ENCODE measurements at regions not wholly inside any gene's neighbourhood (a gene's known extent, or its start where the extent isn't known, plus 50 kb on each side); places are given as distances from the start of the nearest gene placed in this dataset.

DNA sequence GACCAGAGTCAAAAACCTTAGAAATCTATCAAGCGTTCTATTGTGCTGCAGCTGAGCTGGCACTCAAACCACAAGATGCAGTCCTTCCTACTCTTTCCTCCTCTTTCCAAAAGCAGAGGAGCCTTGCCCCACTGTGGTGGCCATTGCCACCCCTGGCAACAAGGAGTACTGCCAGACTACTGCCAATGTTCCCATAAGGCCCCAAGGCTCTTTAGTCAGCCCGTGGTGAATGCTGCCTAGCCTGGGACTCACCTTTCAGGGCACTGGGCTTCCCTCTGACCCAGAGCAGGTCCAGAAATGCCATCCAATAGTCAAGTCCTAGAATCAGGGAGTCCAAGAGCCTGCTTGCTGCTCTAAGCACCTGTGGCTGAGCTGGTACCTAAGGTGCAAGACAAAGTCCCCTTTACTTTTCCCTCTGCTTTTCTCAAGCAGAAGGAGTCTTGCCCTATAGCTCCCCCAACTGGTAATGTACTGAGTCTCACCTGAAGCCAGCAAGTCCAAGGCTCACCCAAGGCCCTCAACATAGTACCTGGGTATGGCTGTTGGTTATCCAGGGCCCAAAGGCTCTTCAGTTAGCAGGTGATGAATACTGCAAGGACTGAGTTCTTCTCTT lies 219.4 kb downstream of the ATPSCKMT start:
- Histone ChIP-seq H3K4me1 (ENCODE audit: control insufficient read depth in 4 of 4, insufficient read depth in 4 of 4, low read length in 3 of 4) (no peaks in the 10 kb centered on the region), H3K9ac (ENCODE audit: low read depth in 1 of 2, low read length in 2 of 2) (no peak overlapping the region), H3K27me3 (ENCODE audit: control insufficient read depth in 4 of 4, insufficient read depth in 4 of 4, low read length in 3 of 4) (no peaks in the 10 kb centered on the region), H3K27ac (ENCODE audit: low read depth in 1 of 2, low read length in 2 of 2) (no peak overlapping the region), H3K9me3 (ENCODE audit: control insufficient read depth in 4 of 4, low read length in 3 of 4) (peaks cover 0 to 3% (median 1%) of the 10 kb centered on the region in 4 donors), H3K36me3 (ENCODE audit: control insufficient read depth in 4 of 4, insufficient read depth in 3 of 4, low read depth in 1 of 4, low read length in 3 of 4) (no peaks in the 10 kb centered on the region), H3K4me3 (ENCODE audit: low read depth in 1 of 3, low read length in 3 of 3) (no peak overlapping the region)
- no peak for DNase-seq (ENCODE audit: low spot score)
- 67% methylated on average over 2 of the region's 2 CpGs for WGBS
- TF ChIP-seq NR2F2 (IDR thresholded peaks at IDR 0.05) (no peak), YY1 (IDR thresholded peaks at IDR 0.05) (no peak), FOXA1 (IDR thresholded peaks at IDR 0.05) (no peak), HNF4G (IDR thresholded peaks at IDR 0.05) (no peak), GABPA (IDR thresholded peaks at IDR 0.05 in 1 of 2, conservative IDR thresholded peaks at IDR 0.05 in 1 of 2) (no peak), FOXA2 (IDR thresholded peaks at IDR 0.05) (no peak), RXRA (IDR thresholded peaks at IDR 0.05) (no peak), RAD21 (IDR thresholded peaks at IDR 0.05) (no peak), JUND (IDR thresholded peaks at IDR 0.05) (no peak), EGR1 (IDR thresholded peaks at IDR 0.05; ENCODE audit: low read depth in 2 of 2) (no peak), HNF4A (conservative IDR thresholded peaks at IDR 0.05) (no peak), TAF1 (conservative IDR thresholded peaks at IDR 0.05) (no peak)
- TF ChIP-seq, protein P1, sequence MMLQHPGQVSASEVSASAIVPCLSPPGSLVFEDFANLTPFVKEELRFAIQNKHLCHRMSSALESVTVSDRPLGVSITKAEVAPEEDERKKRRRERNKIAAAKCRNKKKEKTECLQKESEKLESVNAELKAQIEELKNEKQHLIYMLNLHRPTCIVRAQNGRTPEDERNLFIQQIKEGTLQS (IDR thresholded peaks at IDR 0.05) = no peak
- TF ChIP-seq, protein P2, sequence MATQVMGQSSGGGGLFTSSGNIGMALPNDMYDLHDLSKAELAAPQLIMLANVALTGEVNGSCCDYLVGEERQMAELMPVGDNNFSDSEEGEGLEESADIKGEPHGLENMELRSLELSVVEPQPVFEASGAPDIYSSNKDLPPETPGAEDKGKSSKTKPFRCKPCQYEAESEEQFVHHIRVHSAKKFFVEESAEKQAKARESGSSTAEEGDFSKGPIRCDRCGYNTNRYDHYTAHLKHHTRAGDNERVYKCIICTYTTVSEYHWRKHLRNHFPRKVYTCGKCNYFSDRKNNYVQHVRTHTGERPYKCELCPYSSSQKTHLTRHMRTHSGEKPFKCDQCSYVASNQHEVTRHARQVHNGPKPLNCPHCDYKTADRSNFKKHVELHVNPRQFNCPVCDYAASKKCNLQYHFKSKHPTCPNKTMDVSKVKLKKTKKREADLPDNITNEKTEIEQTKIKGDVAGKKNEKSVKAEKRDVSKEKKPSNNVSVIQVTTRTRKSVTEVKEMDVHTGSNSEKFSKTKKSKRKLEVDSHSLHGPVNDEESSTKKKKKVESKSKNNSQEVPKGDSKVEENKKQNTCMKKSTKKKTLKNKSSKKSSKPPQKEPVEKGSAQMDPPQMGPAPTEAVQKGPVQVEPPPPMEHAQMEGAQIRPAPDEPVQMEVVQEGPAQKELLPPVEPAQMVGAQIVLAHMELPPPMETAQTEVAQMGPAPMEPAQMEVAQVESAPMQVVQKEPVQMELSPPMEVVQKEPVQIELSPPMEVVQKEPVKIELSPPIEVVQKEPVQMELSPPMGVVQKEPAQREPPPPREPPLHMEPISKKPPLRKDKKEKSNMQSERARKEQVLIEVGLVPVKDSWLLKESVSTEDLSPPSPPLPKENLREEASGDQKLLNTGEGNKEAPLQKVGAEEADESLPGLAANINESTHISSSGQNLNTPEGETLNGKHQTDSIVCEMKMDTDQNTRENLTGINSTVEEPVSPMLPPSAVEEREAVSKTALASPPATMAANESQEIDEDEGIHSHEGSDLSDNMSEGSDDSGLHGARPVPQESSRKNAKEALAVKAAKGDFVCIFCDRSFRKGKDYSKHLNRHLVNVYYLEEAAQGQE (IDR thresholded peaks at IDR 0.05) = no peak
- TF ChIP-seq, protein P3, sequence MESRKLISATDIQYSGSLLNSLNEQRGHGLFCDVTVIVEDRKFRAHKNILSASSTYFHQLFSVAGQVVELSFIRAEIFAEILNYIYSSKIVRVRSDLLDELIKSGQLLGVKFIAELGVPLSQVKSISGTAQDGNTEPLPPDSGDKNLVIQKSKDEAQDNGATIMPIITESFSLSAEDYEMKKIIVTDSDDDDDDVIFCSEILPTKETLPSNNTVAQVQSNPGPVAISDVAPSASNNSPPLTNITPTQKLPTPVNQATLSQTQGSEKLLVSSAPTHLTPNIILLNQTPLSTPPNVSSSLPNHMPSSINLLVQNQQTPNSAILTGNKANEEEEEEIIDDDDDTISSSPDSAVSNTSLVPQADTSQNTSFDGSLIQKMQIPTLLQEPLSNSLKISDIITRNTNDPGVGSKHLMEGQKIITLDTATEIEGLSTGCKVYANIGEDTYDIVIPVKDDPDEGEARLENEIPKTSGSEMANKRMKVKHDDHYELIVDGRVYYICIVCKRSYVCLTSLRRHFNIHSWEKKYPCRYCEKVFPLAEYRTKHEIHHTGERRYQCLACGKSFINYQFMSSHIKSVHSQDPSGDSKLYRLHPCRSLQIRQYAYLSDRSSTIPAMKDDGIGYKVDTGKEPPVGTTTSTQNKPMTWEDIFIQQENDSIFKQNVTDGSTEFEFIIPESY (IDR thresholded peaks at IDR 0.05) = no peak

DNA sequence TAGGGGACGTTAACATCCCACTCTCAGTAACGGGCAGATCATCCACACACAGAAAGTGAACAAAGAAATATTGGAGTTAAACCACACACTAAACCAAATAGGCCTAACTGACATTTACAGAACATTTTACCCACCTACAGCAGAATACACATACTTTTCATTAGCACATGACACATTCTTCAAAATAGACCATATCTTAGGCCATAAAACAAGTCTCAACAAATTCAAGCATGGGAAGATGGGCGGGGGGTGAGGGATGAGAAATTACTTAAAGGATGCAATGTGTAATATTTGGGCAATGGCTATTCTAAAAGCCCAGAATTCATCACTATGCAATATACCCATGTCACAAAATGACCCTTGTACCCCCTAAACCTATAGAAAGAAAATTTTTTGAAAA lies 226.2 kb downstream of the ATPSCKMT start:
- no peaks in the 10 kb centered on the region for H3K36me3 ChIP-seq (ENCODE audit: control insufficient read depth in 4 of 4, insufficient read depth in 3 of 4, low read depth in 1 of 4, low read length in 3 of 4)
- no peak overlapping the region for H3K27ac ChIP-seq (ENCODE audit: low read depth in 1 of 2, low read length in 2 of 2)
- no peak overlapping the region for H3K9ac ChIP-seq (ENCODE audit: low read depth in 1 of 2, low read length in 2 of 2)
- TF ChIP-seq HNF4A (conservative IDR thresholded peaks at IDR 0.05) (no peak), RXRA (IDR thresholded peaks at IDR 0.05) (no peak)
- TF ChIP-seq, protein P4, sequence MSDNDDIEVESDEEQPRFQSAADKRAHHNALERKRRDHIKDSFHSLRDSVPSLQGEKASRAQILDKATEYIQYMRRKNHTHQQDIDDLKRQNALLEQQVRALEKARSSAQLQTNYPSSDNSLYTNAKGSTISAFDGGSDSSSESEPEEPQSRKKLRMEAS (IDR thresholded peaks at IDR 0.05) = no peak
- peaks cover 0 to 3% (median 1%) of the 10 kb centered on the region in 4 donors for H3K9me3 ChIP-seq (ENCODE audit: control insufficient read depth in 4 of 4, low read length in 3 of 4)
- H3K4me1 ChIP-seq (ENCODE audit: control insufficient read depth in 4 of 4, insufficient read depth in 4 of 4, low read length in 3 of 4) = no peaks in the 10 kb centered on the region
- DNase-seq (ENCODE audit: low spot score) = no peak
- WGBS = 76% methylated on average over 3 of the region's 3 CpGs
- no peak overlapping the region for H3K4me3 ChIP-seq (ENCODE audit: low read depth in 1 of 3, low read length in 3 of 3)
- no peaks in the 10 kb centered on the region for H3K27me3 ChIP-seq (ENCODE audit: control insufficient read depth in 4 of 4, insufficient read depth in 4 of 4, low read length in 3 of 4)
